Activated T-cell treated with anti-CD3 and anti-CD28 coated beads for 4 hours (primary cell): ENCODE measurements at regions not wholly inside any gene's neighbourhood (a gene's known extent, or its start where the extent isn't known, plus 50 kb on each side); places are given as distances from the start of the nearest gene placed in this dataset.

Experiments used
- DNase-seq: peaks from one replicate; pipeline ENCODE4 v3.0.0-alpha.2; 2020

DNA sequence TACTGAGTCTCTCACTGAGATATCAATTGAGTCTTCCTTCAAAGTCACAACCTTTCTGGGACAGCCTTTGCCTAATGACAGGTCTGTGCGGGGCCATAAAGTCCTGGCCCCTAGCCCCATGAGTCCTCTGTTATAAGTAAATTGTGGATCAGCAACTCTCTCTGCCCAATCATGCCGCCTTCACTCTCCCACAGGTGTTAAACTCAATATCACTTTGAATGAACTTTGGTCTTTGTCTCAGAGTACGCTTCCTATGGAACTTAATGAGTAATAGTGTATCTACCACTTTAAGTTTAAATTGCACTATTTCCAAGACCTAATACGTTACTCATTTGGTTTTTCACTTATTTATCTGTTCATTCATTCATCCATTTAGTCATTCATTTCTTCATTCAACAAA is 826.4 kb downstream of the TUSC7 start:
- no peak for DNase-seq

- DNase-seq: no peak
Observed at GRCh38 chr3:117537949-117538348, 828.4 kb downstream of the TUSC7 start.

DNA sequence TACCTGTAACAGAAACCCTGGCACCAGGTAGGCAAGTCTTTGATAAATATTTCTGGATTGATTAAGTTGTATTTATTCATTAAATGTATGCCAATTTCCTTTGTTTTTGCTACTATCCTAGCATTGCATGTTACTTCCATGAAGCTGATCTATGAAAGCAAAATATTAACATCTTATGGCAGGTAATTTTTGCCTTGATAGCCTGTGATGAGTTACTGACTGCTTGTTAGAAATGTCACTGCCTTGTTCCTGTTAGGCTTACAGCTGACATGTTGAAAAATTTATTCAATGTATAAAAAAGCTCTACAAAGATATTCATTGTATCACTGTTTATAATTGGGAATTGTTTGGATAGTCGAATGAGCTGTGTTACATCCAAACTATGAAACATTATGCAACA is 830.1 kb downstream of the TUSC7 start:
- DNase-seq: no peak

DNA sequence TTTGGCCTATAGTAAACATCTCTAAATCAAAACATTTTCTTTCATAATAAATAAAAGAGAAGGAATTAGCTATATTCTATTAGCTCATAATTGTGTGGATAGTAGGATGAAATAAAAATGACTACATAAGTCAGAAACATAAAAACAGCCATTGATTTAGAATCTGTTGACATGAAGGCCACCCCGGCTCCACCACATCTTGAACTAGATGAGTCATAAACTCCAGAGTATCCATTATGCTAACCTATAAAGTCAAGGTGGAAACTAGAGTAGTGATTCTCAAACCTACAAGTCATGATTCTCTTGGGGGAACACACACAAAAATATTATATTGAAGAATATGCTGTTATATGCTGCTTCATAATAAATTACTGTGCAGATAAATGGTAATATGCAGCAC is 831.0 kb downstream of the TUSC7 start:
- DNase-seq: no peak

DNA sequence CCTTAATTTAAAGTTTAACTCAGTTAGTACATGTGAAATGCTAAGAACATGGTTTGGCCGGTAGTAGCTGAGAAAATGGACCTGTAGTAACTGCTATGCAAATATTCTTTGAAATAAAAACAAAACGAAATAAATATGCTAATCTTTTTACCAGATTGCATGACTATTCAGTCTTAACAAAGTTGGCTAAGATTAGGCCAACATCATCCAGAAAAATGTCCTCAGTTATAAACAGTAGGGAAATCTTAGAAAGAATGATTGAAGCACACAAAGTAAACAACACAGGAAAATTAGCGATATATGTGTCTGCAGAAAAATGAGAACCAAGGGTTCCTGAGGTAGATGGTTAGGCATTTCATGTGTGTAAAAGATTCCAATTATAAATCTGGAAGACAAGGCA is 832.1 kb downstream of the TUSC7 start:
- no peak for DNase-seq

GRCh38 chr3:117543521-117543920 is 833.9 kb downstream of the TUSC7 start:
- DNase-seq: no peak

- DNase-seq: no peak
Observed at GRCh38 chr3:117545484-117545883, 835.9 kb downstream of the TUSC7 start.

GRCh38 chr3:117547956-117548550 is 838.5 kb downstream of the TUSC7 start:
- DNase-seq: no peak

DNA sequence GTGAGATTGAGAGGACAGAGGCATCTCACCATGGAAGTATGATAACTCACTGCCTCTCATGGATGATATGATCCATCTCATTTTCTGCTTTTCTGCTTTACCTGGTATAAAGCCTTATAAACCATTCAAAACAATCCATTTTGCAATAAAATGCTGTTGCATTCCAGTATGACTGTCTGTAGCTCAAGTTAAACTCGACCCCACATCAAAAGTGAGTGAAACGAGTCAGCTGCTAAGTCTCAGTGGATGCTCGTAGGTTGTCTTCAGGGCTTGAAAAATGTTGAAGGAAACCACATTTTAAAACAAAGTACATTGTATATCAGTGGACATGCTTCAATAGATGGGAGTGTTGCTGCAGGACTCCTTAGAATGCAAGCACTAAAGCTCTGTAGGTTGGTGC is 839.0 kb downstream of the TUSC7 start:
- DNase-seq: no peak

- no peak for DNase-seq
Observed at GRCh38 chr3:117549716-117550115, 840.1 kb downstream of the TUSC7 start.

GRCh38 chr3:117550766-117551165 is 841.2 kb downstream of the TUSC7 start:
- DNase-seq: no peak

DNA sequence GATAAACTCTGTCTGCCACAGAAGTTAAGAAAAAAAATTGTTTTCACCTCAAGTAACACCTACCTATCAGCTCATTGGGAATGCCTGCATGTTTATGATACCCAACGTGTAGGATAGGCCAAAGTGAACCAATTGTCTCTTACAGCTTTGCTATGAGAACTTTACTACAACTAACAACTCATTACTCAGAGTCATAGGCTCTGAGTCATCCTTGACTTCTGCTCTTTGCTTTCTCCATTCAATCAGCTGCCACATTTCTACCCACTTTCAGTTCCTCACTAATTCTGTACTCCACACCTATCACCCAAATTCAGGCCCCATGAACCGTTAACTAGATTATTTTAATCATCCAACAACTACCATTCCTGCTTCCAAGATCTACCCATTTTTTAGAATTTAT is 843.9 kb downstream of the TUSC7 start:
- DNase-seq: no peak

GRCh38 chr3:117556646-117557407 is 847.2 kb downstream of the TUSC7 start:
- no peak for DNase-seq

GRCh38 chr3:117557464-117558090 is 848.0 kb downstream of the TUSC7 start:
- no peak for DNase-seq

- DNase-seq: no peak
Observed at GRCh38 chr3:117558681-117559080, 849.1 kb downstream of the TUSC7 start.

GRCh38 chr3:117562000-117562399 is 852.4 kb downstream of the TUSC7 start:
- DNase-seq: no peak

GRCh38 chr3:117563063-117563462 is 853.5 kb downstream of the TUSC7 start:
- DNase-seq: no peak

GRCh38 chr3:117565777-117566176 is 856.2 kb downstream of the TUSC7 start:
- DNase-seq: no peak

- no peak for DNase-seq
Observed at GRCh38 chr3:117566926-117567325, 857.3 kb downstream of the TUSC7 start.

GRCh38 chr3:117567382-117567781 is 857.8 kb downstream of the TUSC7 start:
- DNase-seq: no peak

DNA sequence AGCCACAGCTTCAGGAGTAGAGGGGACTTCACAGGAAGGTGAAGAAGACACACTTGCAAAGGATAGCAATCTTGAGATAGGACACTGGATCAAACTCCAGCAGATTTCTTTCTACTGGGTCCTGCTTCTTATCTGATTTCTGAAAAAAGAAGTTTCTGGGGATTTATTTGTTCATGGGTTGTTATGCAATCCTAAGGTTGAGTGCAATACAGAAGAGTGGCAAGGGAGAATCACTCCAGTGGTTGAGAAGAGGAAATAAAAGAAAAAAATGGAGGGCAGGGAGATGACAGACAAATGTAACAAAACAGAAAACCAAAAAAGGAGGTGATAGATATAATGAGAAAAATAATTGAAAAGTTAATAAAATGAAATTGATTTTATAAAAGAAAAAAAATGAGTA is 858.3 kb downstream of the TUSC7 start:
- no peak for DNase-seq

GRCh38 chr3:117572786-117573185 is 863.2 kb downstream of the TUSC7 start:
- DNase-seq: no peak

- no peak for DNase-seq
Observed at GRCh38 chr3:117580806-117581205, 871.2 kb downstream of the TUSC7 start.

- no peak for DNase-seq
Observed at GRCh38 chr3:117586161-117586560, 876.6 kb downstream of the TUSC7 start.
